Activated naive CD4-positive, alpha-beta T cell treated with anti-CD3 and anti-CD28 coated beads, Interleukin-2, amount 10 ng/mL, durations not matched to agents 7 days and 5 days (primary cell): ENCODE measurements at regions not wholly inside any gene's neighbourhood (a gene's known extent, or its start where the extent isn't known, plus 50 kb on each side); places are given as distances from the start of the nearest gene placed in this dataset.

Experiments
- CTCF ChIA-PET: fragments of 350-600 bp; sonication (Branson Sonifier 250); formaldehyde crosslinking; loops from one replicate; lab custom pipeline; 2021; ENCODE audit warnings: antibody characterized with exemption; lab: Charles Lee
- DNase-seq: peaks from one replicate; pipeline ENCODE4 v3.0.0-alpha.2; 2020
- H3K27ac Mint-ChIP-seq: one replicate; pipeline ENCODE4 v1.8.0; 2021; ENCODE audit warnings: mild to moderate bottlenecking, moderate library complexity, mixed read lengths
- H3K27me3 Mint-ChIP-seq: one replicate; pipeline ENCODE4 v1.8.0; 2021; ENCODE audit warnings: mild to moderate bottlenecking, mixed read lengths
- H3K36me3 Mint-ChIP-seq: one replicate; pipeline ENCODE4 v1.8.0; 2021; ENCODE audit warnings: mixed read lengths
- H3K4me1 Mint-ChIP-seq: one replicate; pipeline ENCODE4 v1.8.0; 2021; ENCODE audit warnings: mixed read lengths
- H3K4me3 Mint-ChIP-seq: one replicate; pipeline ENCODE4 v1.8.0; 2021; ENCODE audit warnings: mild to moderate bottlenecking, moderate library complexity, mixed read lengths
- H3K9me3 Mint-ChIP-seq: one replicate; pipeline ENCODE4 v1.8.0; 2021; ENCODE audit warnings: mixed read lengths

DNA sequence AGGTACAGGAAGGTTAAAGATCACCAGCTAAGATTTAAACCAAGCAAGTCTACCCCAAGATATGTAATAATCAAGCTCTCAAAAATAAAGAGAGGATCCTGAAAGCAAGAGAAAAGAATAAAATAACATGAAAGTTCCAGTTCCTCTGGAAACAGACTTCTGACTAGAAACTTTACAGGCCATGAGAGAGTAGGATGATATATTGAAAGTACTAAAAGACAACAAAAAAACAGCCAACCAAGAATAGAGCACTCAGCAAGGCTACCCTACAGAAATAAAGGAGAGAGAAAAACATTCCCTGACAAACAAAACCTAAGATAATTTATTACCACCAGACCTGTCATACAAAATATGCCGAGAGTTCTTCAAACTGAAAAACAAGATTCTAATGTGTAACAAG, 450.5 kb downstream of the ARAP2 start:
- Mint-ChIP-seq H3K9me3 (peaks cover 5% of the 10 kb centered on the region), H3K4me1 (no peaks in the 10 kb centered on the region), H3K27ac (no peak overlapping the region), H3K36me3 (no peaks in the 10 kb centered on the region), H3K27me3 (no peaks in the 10 kb centered on the region), H3K4me3 (no peak overlapping the region)
- CTCF ChIA-PET: no interaction called here
- DNase-seq: no peak

DNA sequence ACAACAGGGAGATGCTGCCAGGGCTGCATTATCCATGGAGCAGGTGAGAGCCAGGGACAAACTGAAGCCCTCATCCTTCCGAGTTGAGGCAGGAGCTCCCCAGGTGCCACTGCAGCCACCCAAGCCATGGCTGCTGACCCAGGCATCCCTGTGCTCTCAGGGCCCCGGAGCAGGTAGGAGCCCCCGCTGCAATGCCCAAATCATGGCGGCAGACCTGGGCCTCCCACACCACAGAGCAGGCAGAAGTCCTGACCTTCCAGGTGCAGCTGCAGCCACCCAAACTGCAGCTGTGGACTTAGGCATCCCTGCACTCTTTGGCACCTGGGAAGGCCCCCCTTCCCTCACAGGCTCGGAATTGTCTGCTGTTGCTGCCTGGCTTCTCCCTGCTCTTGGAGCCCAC, 443.6 kb downstream of the ARAP2 start:
- Mint-ChIP-seq H3K4me3 (no peak overlapping the region), H3K4me1 (no peaks in the 10 kb centered on the region), H3K9me3 (peaks cover 11% of the 10 kb centered on the region), H3K27me3 (no peaks in the 10 kb centered on the region), H3K27ac (no peak overlapping the region), H3K36me3 (no peaks in the 10 kb centered on the region)
- no peak for DNase-seq
- CTCF ChIA-PET: no interaction called here

DNA sequence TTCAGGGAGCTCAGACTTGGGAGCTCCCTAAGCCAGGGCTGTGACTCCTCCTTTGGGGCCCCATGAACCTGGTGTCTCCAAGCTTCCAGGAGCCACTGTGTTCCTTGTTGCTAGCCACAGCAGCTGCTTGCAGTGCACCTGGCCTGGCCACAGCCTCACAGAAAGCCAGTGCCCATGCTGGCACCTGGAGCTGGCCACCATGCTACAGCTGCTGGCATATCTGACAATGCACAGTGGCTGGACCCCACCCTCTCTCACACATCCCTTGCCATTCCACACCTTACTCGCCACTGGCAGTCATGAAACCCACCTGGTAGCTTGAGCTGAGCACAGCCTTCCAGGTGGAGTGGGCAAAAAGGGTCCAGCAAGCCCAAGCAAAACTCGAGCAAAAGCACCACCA, 441.7 kb downstream of the ARAP2 start:
- no peaks in the 10 kb centered on the region for H3K27me3 Mint-ChIP-seq
- H3K4me3 Mint-ChIP-seq: no peak overlapping the region
- CTCF ChIA-PET: no interaction called here
- no peak for DNase-seq
- H3K4me1 Mint-ChIP-seq: no peaks in the 10 kb centered on the region
- H3K36me3 Mint-ChIP-seq: no peaks in the 10 kb centered on the region
- peaks cover 8% of the 10 kb centered on the region for H3K9me3 Mint-ChIP-seq
- H3K27ac Mint-ChIP-seq: no peak overlapping the region

DNA sequence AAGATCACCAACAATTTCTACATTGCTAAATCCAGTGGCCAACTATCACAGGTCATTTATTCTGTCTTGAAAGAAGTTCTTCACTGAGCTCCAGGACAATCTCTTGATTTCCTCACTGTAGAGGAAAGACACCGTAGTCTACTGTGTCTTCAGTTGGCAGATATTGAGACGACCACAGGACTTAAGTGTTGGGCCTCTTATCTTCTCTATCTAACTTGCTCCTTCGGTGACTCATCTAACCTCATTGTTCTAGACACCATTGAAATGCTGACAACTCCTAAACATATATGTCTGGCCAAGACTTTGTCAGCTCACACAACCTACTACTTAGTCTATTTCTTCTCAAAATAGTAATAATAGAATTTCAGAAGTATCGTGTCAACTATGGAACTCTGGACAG, 425.8 kb downstream of the ARAP2 start:
- H3K4me1 Mint-ChIP-seq: no peaks in the 10 kb centered on the region
- no peaks in the 10 kb centered on the region for H3K9me3 Mint-ChIP-seq
- H3K27me3 Mint-ChIP-seq: no peaks in the 10 kb centered on the region
- DNase-seq: no peak
- H3K36me3 Mint-ChIP-seq: no peaks in the 10 kb centered on the region
- no peak overlapping the region for H3K27ac Mint-ChIP-seq
- CTCF ChIA-PET: no interaction called here
- no peak overlapping the region for H3K4me3 Mint-ChIP-seq

DNA sequence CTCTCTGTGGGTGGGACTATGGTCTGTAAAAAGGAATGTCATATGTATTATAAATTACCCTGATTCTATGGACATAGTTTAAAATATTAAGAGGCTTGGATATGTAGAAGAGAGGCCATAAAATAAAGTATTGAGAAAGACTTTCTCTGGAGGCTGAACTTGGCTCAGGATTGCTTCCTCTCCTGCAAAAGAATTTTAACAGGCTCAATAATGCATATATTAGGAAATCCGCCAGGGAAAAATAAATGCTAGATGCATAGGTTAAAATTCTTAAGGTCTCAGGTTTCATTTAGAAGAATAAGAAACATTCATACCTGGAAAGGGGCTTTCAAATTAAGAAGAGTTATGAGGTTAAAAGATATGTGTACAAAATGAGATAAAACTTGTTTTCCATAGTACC, 424.3 kb downstream of the ARAP2 start:
- Mint-ChIP-seq H3K36me3 (no peaks in the 10 kb centered on the region), H3K27me3 (no peaks in the 10 kb centered on the region), H3K4me3 (no peak overlapping the region), H3K27ac (no peak overlapping the region), H3K9me3 (no peaks in the 10 kb centered on the region), H3K4me1 (no peaks in the 10 kb centered on the region)
- DNase-seq: no peak
- CTCF ChIA-PET: no interaction called here

DNA sequence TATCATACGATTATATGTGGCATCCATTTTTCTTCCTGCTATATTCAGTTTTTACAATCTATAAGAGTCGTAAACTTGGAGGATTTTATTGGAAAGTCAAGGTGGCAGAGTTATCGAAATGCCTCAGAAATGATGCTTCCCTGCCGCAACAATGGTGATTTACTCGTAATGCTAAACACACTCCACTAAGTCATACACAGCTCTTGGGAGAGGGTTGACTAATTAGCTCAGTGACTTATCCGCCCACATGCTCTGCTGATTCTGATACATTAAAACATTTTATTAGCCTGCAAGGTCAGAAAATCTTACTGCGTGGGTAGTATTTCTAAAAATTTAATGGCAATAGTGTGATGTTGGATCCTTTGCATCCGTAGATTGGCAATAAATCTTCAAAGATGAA, 420.1 kb downstream of the ARAP2 start:
- no peak for DNase-seq
- no peaks in the 10 kb centered on the region for H3K9me3 Mint-ChIP-seq
- no peaks in the 10 kb centered on the region for H3K27me3 Mint-ChIP-seq
- H3K4me3 Mint-ChIP-seq: no peak overlapping the region
- no peaks in the 10 kb centered on the region for H3K4me1 Mint-ChIP-seq
- H3K36me3 Mint-ChIP-seq: no peaks in the 10 kb centered on the region
- CTCF ChIA-PET: no interaction called here
- H3K27ac Mint-ChIP-seq: no peak overlapping the region

DNA sequence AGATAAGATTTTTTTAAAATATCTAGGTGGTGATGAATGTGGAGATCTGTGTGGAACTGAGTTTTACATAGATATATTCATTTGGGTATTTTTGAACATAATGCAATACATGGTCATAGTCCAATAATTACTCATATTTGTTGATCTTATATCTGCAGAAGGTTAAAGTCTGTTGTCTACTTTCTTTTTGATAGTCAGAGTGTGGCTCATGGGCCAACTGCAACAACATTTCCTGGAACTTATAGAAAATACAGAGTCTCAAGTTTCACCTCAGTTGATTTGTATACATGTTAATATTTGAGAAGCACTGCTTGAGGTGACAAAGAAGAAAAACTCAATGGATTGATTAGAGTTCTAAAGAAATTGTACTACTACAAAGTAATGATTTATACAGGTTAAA, 408.4 kb downstream of the ARAP2 start:
- no peaks in the 10 kb centered on the region for H3K4me1 Mint-ChIP-seq
- CTCF ChIA-PET: no interaction called here

DNA sequence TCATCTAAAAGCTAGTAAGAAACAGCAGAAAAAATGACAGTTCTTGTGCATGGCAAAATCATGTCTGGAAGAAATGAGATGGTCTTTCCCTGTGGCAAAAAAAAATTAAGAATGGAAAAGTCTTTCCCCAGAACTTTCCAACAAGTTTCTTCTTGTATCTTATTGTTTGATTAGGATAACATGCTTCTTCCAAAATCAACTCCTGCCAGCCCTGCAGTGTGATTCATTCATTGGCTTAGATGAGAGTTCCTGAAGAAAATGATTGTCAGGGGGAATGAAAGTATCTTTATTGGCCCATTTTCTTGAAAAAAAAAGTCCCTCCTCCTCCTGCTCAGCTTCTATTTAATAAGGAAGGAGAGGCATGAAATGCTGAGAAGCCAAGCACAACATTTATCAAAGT, 407.7 kb downstream of the ARAP2 start:
- no peak overlapping the region for H3K4me3 Mint-ChIP-seq
- H3K27me3 Mint-ChIP-seq: no peaks in the 10 kb centered on the region
- no peaks in the 10 kb centered on the region for H3K4me1 Mint-ChIP-seq
- peaks cover 3% of the 10 kb centered on the region for H3K9me3 Mint-ChIP-seq
- CTCF ChIA-PET: no interaction called here
- no peak overlapping the region for H3K27ac Mint-ChIP-seq
- no peak for DNase-seq
- H3K36me3 Mint-ChIP-seq: no peaks in the 10 kb centered on the region

More for the DNA sequence above, 408.4 kb downstream of the ARAP2 start:
- H3K27me3 Mint-ChIP-seq: no peaks in the 10 kb centered on the region
- DNase-seq: no peak
- H3K36me3 Mint-ChIP-seq: no peaks in the 10 kb centered on the region
- H3K4me3 Mint-ChIP-seq: no peak overlapping the region
- no peak overlapping the region for H3K27ac Mint-ChIP-seq
- peaks cover 3% of the 10 kb centered on the region for H3K9me3 Mint-ChIP-seq

DNA sequence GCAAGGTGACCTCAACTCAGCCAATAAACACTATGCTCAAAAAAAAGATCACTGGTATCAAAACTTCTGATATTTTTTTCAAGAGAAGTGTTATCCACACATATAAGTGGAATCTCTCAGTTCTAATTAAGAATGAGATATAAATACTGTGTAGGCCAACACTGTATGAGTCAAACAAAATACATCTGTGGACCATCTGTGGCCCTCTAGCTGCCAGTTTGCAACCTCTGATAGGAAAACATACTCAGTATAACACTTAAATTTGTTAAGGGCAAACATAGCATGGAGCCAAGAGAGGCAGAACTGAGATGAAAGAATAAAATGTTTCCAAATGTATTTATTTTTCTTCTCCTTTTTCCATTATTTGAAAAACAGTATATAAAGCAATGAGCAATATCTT, 377.3 kb downstream of the ARAP2 start:
- DNase-seq: no peak
- no peak overlapping the region for H3K4me3 Mint-ChIP-seq
- no peaks in the 10 kb centered on the region for H3K27me3 Mint-ChIP-seq
- H3K9me3 Mint-ChIP-seq: no peaks in the 10 kb centered on the region
- H3K36me3 Mint-ChIP-seq: no peaks in the 10 kb centered on the region
- H3K4me1 Mint-ChIP-seq: no peaks in the 10 kb centered on the region
- no peak overlapping the region for H3K27ac Mint-ChIP-seq
- CTCF ChIA-PET: no interaction called here

DNA sequence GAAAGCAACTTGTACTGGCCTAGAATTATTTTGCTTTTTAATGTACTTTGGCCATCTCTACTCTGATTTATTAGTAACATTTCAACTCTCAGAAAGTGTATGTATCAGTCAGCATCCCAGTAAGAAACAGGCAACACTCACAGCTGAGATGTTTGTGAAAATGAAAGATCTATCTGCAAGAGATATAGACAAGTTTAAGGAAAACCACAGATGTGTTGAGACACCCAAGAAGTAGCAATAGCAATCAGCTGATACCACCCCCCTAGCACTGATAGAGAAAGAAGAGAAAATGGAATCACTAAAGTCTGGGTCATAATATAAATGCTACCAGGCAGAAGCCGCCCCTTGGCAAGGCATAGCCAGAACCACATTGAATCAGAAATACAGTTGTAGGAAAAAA, 372.0 kb downstream of the ARAP2 start:
- Mint-ChIP-seq H3K4me3 (no peak overlapping the region), H3K9me3 (no peaks in the 10 kb centered on the region), H3K27me3 (no peaks in the 10 kb centered on the region), H3K36me3 (no peaks in the 10 kb centered on the region), H3K4me1 (no peaks in the 10 kb centered on the region), H3K27ac (no peak overlapping the region)
- CTCF ChIA-PET: no interaction called here
- no peak for DNase-seq

DNA sequence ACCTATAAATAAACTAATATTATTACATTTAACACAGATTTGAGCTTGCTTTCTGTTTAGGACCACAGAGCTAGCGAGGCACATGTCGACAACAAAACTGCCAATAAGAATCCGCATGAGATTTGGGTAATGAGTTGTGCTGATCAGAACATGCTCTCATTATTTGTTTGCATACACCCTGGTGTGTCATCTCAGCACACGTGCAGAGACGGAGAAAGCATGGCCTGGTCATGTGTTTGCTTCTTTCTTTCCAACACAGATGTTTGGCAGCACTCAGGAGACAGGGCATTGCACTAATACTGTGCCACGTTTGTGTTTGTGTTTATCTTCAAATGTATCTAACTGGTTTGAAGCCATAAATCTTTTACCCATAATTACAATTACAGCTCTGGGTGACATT, 364.8 kb downstream of the ARAP2 start:
- Mint-ChIP-seq H3K4me1 (no peaks in the 10 kb centered on the region), H3K27ac (no peak overlapping the region), H3K9me3 (no peaks in the 10 kb centered on the region), H3K27me3 (no peaks in the 10 kb centered on the region), H3K36me3 (no peaks in the 10 kb centered on the region), H3K4me3 (no peak overlapping the region)
- DNase-seq: no peak
- CTCF ChIA-PET: no interaction called here

DNA sequence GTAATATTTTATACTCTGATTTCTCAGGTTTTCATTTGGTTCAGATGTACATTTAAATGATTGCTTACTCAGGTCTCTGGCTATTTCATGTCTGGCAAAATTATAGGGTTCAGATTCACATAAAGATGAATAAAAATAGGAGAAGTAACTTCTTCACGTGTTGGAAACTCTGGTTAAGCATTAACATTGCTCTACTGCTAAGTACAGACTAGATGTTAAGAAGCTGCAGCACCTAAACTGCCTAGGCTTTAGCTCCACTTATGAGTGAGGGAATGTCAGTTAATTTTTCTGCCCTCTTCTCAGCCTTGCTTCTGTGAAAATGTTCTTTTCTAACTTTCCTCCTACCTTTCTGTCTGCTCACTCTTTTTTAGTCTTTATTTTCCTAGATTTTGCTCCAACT, 361.2 kb downstream of the ARAP2 start:
- no peaks in the 10 kb centered on the region for H3K4me1 Mint-ChIP-seq
- H3K27ac Mint-ChIP-seq: no peak overlapping the region

DNA sequence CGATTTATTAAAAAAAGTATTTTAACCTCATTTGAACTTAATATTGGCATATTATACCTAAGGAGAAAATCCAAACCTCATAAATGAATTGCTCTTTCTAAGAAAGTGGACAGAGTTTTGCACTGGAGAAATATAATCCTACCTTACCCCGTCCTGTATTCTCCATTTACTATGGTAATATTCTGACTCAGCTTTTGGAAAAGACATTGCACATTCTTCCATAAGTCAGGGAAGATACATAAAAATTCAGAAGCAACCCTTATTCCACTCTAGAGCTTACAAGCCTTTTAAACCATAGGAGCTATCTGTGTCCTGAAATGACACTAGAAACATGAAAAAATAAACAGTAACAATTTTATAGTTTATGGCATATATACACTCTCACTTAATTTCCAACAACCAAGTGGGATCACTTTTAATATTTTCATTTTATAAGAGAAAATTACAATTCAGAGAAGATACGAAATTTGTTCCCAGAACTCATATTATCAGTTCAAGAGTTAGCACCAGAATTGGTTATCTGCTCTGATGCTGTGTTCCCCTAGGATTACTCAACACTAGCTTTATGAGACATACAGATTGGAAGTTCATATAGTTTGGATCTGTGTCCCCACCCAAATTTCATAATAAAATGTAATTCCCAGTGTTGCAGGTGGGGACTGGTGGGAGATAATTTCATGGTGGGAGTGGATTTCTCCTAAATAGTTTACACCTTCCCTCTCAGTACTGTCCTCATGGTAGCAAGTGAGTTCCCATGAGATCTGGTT, 359.4 kb downstream of the ARAP2 start:
- Mint-ChIP-seq H3K9me3 (no peaks in the 10 kb centered on the region), H3K27ac (no peak overlapping the region), H3K27me3 (no peaks in the 10 kb centered on the region), H3K36me3 (no peaks in the 10 kb centered on the region), H3K4me3 (no peak overlapping the region), H3K4me1 (no peaks in the 10 kb centered on the region)
- CTCF ChIA-PET: no interaction called here
- no peak for DNase-seq

More for the DNA sequence above, 361.2 kb downstream of the ARAP2 start:
- CTCF ChIA-PET: no interaction called here
- DNase-seq: no peak
- no peaks in the 10 kb centered on the region for H3K27me3 Mint-ChIP-seq
- no peak overlapping the region for H3K4me3 Mint-ChIP-seq
- H3K9me3 Mint-ChIP-seq: no peaks in the 10 kb centered on the region
- H3K36me3 Mint-ChIP-seq: no peaks in the 10 kb centered on the region

DNA sequence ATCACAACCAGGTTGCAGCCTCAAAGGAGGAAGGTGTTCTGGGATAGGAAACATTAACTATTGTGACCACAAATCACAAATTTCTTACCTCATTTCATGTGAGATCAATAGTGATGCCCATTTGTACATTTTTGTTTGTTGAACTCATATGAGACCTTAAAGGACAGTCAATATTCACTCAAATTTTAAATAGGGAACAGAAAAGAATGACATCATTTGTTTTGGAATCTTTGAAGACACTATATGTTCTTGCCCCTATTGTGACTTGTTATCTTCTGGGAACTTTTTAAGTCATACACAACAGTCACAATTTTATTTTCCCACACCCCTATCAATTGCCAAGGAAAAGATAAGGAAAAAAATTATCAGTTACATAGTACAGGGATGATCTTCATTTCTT, 346.5 kb downstream of the ARAP2 start:
- H3K27me3 Mint-ChIP-seq: peaks cover 7% of the 10 kb centered on the region

DNA sequence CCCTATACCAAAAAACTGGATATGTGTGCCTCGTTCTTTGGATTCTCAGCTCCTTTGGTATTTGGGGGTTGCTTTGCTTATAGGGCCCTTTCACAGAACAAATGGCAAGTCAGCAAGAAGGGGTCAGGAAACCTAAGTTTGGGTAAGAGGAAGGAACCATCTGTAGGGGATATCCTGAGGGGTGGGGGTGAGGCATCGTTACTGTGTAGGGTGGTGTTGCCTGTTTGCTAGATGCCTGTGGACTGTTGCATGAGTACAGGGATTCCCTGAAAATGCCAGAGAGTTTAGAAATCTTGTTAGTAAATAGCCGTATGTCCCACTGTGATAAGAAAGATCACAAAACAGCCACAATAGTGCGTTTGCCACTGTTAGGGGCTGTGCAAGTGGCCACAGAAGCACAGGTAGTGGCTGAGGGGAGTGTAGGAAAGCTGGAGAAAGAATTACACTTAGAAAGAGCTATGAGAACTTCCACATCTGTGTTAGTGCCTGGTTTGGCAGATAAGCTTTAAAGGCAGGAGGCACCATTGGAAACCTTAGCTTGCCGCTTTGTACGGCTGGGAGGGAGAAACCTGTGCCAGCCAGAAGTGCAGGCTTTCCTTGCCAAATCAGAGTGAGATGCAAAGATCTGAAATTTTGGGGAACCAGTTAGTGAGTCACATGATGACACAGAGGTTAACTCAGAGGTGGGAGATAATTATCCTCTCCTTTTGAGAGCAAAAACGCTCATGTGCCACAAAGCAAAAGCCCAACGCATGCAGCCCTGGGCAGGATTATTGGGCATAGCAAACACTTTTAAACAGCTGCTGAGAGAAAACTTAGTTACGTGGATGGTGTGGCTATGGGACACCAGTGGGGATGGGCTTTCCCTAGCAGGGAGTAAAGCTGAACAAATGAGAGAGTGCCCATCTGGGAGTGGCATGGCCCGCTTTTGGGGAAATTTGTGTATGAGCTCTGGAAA, 343.7 kb downstream of the ARAP2 start:
- no peak for DNase-seq
- no peaks in the 10 kb centered on the region for H3K36me3 Mint-ChIP-seq
- H3K4me3 Mint-ChIP-seq: no peak overlapping the region
- peaks cover 7% of the 10 kb centered on the region for H3K27me3 Mint-ChIP-seq
- no peaks in the 10 kb centered on the region for H3K4me1 Mint-ChIP-seq
- no peaks in the 10 kb centered on the region for H3K9me3 Mint-ChIP-seq
- no peak overlapping the region for H3K27ac Mint-ChIP-seq
- CTCF ChIA-PET: no interaction called here

More for the DNA sequence above, 346.5 kb downstream of the ARAP2 start:
- Mint-ChIP-seq H3K4me3 (no peak overlapping the region), H3K9me3 (peaks cover 2% of the 10 kb centered on the region), H3K27ac (no peak overlapping the region), H3K36me3 (no peaks in the 10 kb centered on the region), H3K4me1 (no peaks in the 10 kb centered on the region)
- DNase-seq: no peak
- CTCF ChIA-PET: no interaction called here
